NCI-H1930 (cell line): ENCODE measurements at regions not wholly inside any gene's neighbourhood (a gene's known extent, or its start where the extent isn't known, plus 50 kb on each side); places are given as distances from the start of the nearest gene placed in this dataset.
"Not testable (repeated sequence)": the region's sequence is repeated elsewhere in the genome, so short reads cannot be mapped to it uniquely, and the experiment has no call there.

Source experiments
- DNase-seq, 2 experiments: peaks; one replicate each; lab custom pipeline; 2025; lab: John Stamatoyannopoulos, UW

DNA sequence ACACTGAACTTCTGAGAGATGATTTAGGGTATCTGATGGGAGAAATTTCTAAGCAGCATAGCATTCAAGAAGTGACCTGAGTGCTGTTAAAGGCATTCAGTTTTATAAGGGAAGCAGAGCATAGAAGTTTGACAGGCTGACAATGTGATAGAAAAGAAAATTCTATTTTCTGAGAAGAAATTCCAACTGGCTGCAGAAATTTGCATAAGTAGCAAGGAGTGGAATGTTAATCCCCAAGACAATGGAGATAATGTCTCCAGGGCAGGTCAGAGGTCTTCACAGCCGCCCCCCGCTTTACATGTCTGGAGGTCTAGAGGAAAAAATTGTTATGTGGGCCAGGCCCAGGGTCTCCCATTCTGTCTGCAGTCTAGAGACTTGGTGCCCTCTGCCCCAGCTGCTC lies 1361.8 kb upstream of the EYS start:
- no peak for DNase-seq

DNA sequence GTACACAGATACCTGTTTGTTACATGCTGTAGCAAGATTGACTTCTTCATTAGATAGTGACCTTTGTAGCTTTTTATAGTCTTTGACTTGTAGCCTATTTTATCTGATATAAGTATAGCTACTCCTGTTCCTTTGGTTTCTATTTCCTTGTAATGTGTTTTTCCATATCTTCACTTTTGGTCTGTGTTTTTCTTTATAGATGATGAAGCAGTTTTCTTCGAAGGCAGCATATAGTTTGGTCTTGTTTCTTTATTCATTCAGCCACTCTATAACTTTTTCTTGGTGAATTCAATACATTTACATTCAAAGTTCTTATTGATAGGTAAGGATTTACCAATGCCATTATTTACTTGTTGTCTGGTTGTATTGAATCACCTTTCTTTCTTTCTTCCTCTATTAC lies 1357.3 kb upstream of the EYS start:
- DNase-seq = no peak

DNA sequence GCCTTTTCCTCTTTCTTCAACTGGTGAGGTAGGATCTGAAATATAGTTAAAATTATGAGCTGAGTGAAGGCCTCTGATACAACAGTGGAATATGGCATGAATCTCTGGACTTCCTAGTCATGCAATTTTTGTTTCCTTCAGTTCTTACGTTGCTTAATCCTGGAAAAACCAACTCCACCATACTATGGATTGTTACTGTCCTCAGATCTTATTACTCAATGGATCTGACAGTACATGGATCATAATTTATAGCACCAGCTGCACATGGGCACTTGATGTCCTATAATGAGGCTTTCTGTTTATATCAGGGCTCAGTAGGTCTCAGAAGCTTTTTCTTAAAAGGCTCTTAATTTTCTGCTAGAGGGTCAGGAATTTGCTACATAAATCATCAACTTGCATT lies 1341.0 kb upstream of the EYS start:
- no peak for DNase-seq

DNA sequence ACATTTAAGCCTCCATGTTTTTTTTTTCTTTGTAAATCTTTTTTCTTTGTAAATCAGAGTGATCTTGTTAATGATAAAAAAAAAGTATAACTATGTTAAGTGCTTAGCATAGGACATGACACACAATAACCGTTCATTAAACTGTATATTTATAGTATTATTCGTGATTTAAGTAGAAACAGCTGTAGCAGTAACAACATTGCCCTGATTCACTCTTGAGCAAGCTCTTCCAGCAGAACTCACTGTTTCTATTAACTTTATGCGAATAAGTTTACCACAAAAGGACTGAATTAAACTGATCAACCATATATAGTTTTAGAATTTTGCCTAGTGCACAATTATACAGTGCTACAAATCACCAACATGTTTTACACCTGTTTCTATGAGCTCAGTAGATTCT lies 1338.0 kb upstream of the EYS start:
- DNase-seq = no peak

DNA sequence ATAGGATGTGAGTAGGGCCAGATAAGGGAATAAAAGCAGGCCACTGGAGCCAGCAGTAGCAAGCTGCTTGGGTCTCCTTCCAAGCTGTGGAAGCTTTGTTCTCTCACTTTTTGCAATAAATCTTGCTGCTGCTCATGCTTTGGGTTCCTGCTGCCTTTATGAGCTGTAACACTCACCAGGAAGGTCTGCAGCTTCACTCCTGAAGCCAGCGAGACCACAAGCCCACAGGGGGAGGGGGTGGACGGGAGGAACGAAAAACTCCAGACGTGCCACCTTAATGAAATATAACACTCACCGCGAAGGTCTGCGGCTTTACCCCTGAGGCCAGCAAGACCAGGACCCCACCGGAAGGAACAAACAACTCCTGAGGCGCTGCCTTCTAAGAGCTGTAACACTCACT lies 1324.4 kb upstream of the EYS start:
- DNase-seq = no peak

DNA sequence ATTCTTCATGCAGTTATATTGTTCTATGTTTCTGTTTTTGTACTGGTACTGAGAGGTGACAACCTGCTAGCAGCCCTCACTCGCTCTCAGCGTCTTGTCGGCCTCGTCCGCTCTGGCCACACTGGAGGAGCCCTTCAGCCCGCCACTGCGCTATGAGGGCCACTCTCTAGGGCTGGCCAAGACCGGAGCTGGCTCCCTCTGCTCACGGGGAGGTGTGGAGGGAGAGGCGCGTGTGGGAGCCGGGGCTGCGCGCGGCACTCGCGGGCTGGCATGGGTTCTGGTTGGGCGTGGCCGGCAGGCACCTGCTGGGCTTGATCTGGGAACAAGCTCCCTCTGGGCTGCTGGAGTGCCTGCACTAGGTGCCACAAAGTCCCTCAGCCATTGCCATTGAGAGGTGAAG lies 1323.8 kb upstream of the EYS start:
- DNase-seq = no peak

DNA sequence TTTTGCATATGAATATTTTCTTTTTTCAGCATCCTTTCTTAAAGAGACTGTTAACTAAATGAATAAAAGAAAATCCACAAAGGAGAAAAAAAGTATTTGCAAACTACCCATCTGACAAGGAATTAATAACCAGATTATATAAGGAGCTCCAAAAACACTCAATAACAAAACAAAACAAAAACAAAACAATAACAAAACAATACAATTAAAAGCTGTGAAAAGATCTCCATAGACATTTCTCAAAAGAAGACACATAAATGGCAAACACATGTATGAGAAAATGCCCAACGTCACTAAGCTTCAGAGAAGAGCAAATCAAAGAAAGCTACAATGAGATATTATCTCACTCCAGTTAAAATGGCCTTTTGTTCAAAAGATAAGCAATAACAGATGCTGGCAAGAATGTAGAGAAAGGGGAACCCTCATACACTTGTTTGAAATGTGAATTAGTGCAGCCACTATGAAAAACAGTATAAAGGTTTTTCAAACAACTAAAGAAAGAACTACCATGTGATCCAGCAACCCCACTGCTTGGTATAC lies 1310.0 kb upstream of the EYS start:
- no peak for DNase-seq

DNA sequence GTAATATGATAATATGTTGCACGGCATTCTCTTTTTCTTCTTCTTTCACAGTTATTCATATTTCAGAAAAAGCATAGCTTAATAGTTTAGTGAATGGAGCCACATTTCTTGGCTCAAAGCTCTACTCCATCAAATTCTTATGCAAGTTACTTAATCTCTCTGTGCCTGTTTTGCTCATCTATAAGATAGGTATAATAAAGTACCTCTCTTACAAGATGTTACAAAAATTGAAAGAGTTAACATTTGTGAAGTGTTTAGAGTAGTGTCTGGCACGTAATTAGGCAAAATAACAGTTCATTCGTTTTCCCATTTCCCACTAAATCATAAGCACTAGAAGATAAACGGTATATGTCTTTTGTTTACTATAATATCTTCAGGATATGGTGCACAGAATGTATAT lies 1304.4 kb upstream of the EYS start:
- DNase-seq = no peak

DNA sequence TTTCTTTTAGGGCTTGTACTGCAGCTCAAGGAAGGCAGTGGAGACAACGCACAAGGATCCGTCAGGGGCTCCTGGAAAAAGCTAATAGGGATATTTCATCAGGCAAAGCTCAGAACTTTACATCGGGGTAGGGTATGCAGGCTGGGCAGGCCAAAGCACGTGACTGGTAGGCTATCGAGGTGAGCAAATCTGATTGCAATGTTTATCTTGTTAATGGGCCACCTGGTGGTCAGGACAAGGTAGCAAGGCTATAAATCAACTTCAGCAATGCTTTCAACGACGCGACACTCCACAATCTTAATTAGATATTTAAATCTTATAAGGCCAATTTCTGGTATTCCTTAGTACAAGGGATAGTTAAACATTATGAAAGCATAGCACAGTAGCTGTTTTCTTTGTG lies 1302.8 kb upstream of the EYS start:
- DNase-seq = no peak

DNA sequence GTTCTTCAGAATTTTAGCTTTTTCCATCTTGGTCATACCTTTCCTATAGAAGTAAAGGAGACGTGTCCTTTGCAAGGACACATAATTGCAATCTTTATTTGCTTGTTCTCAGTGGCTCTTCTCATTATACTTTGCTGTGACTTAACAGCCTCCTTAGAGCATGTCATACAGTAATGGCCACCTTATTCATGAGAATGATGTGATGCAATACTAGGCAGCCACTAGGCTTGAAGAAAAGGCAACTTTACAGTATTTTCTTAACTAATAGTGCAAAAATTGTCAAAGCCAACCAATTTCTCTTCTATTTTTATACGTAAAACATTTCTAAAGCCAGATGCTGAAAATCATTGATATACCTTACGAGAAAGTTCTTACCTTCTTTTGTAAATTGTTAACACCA lies 1296.8 kb upstream of the EYS start:
- no peak for DNase-seq

DNA sequence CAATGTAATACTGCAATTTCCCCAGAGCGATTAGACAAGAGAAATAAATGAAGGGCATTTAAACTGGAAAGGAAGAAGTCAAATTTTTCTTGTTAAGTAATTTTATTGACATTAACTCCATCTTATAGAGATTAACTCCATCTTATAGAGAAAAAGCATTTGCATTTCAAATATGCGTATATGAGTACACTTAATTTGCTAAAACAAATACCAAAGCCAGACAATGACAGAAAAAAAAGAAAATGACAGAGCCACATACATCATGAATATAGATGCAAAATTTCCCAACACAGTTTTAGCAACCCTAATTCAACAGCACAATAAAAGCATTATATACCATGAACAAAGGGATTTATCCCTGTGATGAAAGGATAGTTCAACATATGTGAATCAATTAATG lies 1293.1 kb upstream of the EYS start:
- DNase-seq = no peak

DNA sequence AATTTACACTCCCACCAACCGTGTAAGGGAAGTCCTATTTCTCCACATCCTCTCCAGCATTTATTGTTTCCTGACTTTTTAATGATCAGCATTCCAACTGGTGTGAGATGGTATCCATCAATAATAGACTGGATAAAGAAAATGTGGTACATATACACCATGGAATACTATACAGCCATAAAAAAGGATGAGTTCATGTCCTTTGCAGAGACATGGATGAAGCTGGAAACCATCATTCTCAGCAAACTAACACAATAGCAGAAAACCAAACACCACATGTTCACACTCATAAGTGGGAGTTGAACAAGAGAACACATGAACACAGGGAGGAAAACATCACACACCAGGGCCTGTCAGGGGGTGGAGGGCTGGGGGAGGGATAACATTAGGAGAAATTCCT lies 1290.6 kb upstream of the EYS start:
- DNase-seq = not testable (repeated sequence)

DNA sequence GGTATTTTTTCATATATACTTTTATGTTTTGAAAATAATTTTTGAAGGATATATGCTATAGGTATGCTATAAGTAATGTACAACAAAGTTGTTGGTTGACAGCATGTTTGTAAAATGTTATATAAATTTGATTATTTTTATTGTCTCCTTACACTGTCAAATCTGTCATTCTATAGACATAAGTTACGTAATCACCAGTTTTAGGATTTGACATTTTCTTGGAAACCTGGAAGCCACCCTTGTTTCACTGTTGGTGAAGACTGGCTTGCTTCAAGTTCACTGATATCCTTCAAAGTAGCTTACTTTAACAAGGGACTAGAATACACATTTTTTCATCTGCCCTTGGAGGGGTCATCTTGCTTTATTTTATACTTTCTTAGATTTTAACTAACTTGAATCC lies 1288.6 kb upstream of the EYS start:
- no peak for DNase-seq

DNA sequence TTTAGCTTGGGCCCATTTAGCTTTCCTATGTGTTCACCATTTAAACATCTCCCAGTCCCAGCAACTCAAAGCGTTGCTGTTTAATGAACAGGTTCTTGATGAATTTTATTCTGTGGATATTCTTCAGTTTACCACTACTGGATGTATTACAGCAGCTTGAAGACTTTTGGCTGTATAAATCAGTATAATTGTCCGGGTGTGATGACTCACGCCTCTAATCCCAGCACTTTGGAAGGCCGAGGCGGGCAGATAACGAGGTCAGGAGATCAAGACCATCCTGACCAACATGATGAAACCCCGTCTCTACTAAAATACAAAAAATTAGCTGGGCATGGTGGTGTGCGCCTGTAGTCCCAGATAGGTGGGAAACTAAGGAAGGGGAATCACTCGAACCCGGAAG lies 1286.7 kb upstream of the EYS start:
- DNase-seq = not testable (repeated sequence)

DNA sequence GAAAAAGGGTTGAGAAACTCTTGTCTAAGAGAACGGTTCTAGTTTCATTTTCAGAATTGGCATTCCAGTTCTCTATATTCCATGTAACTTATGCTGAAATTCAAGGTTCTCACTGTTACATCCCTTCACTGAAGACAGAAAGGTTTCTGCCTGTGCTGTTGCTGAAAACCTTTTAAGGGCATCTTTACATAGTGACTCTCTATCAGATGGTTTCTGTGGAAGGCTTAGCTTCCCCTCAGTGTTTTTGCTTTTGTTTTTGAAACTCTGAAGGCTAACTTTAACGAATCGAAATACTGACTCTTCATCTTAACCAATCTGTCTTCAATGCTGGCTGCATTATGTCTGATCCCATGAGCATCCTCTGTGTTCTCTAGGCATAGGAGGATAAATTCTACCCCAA lies 1286.2 kb upstream of the EYS start:
- DNase-seq = no peak

DNA sequence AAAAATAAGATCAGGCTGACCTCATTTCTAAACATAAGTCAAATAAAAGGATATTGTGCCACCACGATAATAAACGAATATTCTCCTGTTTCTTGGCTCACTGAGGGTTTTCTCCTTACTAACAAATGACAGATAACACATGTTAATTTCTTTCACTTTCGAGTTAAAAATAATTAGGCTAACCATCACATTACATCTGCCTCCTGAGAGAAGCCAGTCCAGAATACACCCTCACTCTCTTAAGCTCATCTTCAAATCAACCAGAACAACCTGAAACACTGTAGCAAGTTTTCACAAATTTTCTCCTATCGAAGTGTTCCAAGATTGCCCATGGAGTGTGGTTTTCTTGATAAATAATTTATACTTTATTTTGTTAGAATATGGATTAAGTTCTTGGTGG lies 1285.6 kb upstream of the EYS start:
- no peak for DNase-seq

DNA sequence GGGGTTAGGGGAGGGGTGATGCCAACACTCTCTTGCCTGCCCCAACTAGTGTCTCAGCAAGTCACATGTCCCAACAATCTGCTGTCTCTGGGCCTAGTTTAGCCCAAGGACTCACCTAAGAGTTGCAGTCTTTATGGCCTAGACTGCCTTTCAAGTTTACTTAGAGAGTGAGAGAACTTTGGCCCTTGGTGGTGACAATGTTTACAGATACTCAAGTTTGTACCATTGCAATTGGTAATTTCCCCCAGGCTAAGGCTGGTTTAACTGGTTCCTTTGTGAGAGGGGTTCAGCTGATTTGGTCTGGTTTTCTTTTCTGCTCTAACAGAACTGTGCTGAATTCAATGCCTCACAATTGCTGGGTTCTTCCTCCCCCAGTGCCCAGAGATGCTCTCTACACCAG lies 1279.9 kb upstream of the EYS start:
- no peak for DNase-seq

DNA sequence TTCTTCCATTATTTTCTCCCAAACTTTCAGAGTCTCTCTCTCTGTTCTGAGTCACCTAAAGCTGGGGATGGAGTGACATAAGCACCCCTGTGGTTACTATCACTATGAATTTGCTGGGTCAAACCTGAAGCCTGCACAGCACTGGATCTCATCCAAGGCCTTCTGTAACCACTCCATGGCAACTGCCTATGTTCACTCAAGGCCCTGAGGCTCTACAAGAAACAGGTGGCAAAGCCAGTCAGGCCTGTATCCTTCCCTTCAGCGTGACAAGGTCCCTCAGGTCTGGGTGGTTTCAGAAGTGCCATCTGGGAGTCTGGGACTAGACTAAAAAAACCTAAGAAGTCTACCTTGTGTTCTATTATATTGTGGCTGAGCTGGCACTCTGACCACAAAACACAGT lies 1278.8 kb upstream of the EYS start:
- no peak for DNase-seq

DNA sequence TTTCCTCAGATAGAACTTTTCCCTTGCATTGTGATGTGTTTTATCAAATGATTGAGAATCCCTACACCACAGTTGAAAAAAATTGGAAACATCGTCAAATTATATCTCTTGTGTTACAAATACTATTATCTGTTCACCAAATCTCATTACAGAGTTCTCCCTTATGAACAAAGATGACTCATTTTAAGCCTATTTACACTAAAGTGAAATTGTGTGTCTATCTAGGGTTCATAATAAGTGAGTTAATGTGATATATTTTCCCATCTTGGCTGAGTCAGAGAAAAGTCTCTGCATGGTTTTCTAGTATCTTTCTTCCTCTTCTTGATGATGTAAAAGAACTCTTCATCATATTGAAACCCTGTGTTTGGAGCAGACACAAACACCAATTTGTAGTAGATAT lies 1263.3 kb upstream of the EYS start:
- no peak for DNase-seq

DNA sequence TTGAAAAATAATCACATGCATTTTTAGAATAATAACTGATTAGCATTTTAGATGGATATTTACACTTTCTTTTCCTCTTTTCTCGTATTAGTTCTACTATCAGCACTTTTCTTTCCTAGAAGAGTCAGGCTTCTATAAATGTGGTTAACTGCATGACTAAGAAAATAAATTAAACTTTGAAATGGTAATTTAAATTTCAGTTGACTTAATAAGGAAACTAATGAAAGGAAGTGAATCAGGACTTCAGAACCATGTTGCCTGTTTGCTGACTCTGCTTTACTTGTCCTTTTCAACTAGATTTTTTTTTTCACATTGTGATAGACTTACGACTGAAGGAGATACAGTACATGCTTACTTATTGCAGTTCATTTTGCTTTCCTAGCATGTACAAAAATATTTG lies 1258.2 kb upstream of the EYS start:
- DNase-seq = no peak

DNA sequence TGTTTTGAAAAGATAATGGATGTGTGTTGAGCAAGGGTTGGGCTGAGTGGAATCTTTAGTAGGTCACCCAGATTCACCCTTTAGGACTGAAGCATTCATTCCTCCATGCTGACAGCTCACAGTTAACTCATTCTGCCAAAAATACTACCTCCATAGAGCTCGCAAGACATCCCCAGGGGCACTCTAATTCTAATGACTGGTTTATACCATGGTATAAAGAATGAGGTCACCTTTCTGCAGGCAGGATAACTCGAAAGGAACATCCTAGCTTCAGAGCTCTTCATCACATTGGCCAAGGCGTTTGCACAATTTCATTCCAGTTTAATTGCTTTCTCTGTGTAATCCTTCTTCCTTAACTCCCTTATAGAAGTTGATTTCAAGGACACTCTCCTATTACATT lies 1257.2 kb upstream of the EYS start:
- no peak for DNase-seq

DNA sequence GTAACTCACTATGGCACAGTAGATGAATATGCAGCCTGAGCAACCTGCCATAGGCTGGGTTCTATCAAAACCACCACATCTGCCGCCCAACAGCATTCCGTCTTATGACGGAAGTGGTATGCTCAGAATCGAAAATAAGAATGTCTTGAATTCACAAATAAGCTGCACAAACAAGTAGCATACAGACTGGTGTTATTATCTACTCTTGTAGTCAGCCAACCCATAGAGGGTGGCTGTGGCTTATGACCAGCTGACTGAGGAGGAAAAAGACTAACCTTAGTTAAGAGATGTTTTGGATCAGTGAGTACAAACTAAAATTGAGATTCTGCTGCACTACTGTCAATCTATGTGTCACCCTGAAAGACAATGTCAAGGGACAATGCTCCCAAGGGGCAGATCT lies 1255.1 kb upstream of the EYS start:
- DNase-seq = no peak

DNA sequence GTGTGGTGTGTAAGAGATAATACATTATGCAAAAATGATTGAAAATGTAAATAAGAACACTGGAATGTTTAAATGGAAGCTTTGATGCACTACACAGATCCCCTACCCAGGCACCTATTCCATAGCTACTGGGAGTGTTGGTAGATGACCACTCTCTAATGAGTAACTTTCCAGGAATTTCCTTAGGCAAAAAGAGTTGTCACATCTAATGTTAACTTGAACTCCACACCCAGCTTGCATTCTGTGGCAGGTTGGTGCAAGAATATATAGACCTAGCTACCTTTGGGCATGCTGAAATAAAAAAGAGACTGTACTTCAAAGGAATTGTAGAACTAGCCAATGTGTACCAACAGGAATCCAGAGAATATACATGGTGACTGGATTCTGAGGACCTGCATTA lies 1254.2 kb upstream of the EYS start:
- no peak for DNase-seq

DNA sequence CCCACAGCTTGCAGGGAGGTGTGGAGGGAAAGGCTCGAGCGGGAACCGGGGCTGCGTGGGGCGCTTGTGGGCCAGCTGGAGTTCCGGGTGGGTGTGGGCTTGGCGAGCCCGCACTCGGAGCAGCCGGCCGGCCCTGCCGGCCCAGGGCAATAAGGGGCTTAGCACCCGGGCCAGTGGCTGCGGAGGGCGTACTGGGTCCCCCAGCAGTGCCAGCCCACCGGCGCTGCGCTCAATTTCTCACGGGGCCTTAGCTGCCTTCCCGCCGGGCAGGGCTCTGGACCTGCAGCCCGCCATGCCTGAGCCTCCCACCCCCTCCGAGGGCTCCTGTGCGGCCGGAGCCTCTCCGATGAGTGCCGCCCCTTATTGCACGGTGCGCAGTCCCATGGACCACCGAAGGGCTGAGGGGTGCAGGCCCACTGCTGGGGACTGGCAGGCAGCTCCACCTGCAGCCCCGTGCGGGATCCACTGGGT lies 1242.2 kb upstream of the EYS start:
- no peak for DNase-seq

DNA sequence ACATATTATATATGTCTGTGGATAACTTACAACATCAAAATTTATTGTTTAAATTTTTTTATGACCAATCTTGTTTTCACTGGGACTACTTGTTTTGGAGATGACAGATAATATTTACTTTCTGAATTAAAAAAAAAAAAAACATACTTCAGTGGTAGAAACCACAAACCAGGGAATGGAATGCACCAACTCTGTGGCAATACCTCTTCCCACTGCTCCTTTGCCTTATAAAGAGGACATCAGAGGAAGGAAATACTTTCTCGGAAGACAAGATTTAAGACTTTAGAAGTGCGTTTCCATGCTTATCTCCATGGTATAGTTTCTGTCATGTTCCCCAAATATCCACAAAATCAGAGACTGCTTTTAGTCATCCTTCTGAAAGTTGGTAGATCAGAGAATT lies 1241.1 kb upstream of the EYS start:
- no peak for DNase-seq
